ENCODE measurements at regions not wholly inside any gene's neighbourhood (a gene's known extent, or its start where the extent isn't known, plus 50 kb on each side); places are given as distances from the start of the nearest gene placed in this dataset.

DNA sequence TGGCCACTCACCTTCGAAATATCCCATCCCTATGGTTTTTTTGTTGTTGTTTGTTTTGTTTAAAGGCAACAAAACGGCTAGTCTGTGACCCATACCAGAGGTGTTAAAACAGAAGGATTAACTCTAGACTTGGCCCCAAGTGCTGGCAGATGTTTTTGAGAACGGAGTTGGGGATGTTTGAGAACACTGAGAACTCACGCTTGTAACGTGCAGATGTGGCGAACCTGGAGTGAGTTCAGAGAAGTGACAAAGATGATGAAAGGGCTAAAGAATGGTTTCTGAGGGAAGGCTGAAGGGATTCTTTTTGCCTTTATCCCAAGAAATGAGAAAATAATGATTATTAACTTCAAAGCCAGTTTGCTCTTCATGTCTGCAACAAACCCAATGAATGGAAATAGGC is 286.5 kb downstream of the ZNF608 start:
- DNase-seq = no peak

GRCh38 chr5:124457901-124458300 is 288.5 kb downstream of the ZNF608 start:
- DNase-seq = no peak

DNA sequence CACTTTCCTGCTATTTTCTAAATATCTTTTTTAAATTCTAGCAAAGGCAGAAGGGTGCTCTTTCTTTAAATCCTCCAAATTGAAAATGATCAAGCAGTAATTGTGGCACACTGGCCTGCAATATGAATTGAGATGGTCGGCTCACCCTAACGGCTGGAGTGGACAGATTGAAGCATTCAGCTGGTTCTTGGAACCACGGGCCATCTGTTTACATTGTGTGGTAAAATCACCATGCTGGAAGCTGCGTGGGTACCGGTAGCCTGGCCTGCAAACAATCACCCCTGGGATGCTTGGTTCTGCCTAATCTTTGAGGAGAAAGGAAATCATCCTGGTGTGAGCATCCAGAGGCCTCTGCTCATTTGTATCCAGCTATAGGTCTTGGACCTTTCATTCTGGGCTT is 289.3 kb downstream of the ZNF608 start:
- no peak for DNase-seq

DNA sequence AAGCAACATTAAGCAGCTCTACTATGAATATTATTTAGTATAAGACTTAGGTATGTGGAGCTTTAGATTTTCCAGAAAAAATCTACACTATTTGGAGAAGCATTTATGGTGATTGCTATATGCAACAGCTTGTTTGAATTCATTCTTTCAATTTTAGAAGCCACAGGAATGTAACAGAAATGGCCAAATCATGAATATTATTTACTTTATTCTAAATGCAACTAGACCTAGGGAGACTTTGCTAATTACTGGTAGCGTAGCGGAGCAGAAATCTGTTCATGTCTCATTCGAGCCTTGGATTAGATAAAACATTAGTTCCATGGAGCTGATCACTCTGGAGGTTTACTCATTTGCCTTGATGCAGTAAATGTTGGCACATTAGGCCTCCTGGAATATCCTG is 290.2 kb downstream of the ZNF608 start:
- no peak for DNase-seq

DNA sequence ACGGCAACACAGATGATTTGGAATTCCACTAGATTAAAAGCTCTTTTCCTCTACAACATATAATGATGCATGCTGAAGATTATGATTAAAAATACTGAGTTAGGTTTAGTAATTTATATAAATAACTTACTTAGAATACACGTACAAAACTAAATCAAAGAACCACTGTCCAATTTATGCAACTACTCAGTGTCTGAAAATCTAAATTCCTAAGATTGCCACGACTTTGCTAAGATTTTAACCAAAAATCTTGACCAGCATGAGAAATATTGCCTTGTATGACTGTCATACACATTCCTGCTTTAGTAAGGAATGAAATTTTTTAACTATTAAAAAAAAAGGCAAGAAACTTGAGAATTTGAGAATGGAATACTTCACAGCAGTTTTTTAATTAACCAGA is 292.4 kb downstream of the ZNF608 start:
- no peak for DNase-seq

DNA sequence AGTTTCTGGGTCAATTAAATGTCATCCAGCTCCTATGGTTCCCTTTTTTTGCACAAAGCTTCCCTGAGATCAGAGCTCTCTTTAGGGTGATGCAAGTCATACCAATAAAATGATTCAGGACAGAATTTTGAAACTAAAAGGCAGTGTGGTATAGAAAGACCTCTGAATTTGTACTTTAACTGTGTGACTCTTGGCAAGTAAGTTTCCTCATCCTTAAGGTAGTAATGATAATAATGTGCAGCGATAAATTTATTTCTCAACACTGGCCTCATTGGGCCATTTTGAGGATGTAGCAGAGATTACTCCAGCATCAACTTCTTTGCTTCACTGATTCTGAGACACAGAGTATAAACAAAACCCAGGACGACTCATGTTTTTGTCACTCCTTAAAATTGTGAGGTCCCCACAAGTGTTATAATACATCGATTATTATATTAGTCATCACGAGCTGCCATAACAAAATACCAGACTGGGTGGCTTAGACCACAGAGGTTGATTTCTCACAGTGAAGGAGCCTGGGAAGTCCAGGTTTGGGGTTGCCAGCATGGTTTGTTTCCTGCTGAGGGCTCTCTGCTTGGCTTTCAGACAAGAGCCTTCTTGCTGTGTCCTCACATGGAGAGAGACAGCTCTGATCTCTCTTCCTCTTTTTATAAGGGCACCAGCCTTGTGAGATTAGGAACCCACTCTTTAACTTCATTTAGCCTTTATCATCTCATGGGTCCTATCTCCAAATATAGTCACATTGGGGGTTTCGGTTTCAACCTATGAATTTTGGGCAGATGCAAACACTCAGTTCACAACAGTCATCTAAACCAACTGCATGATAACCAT is 293.0 kb downstream of the ZNF608 start:
- DNase-seq = no peak

DNA sequence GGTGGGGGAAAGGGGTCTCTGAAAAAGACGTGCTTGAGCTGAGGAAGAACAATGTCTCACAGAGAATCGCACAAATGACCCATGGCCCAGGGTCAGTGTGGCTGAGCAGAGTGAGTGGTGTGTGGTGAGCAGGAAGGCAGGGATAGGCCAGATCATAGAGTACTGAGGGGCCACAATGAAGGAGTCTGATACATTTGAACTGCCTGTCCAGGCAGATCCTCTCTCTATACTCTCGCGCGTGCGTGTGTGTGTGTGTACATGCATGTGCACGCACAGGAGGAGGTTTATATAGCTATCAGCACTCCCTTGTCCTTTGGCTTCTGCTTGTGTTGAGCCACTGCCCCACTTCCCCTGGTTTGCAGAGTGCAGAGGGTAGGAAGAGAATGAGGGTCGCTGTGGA is 294.0 kb downstream of the ZNF608 start:
- no peak for DNase-seq

DNA sequence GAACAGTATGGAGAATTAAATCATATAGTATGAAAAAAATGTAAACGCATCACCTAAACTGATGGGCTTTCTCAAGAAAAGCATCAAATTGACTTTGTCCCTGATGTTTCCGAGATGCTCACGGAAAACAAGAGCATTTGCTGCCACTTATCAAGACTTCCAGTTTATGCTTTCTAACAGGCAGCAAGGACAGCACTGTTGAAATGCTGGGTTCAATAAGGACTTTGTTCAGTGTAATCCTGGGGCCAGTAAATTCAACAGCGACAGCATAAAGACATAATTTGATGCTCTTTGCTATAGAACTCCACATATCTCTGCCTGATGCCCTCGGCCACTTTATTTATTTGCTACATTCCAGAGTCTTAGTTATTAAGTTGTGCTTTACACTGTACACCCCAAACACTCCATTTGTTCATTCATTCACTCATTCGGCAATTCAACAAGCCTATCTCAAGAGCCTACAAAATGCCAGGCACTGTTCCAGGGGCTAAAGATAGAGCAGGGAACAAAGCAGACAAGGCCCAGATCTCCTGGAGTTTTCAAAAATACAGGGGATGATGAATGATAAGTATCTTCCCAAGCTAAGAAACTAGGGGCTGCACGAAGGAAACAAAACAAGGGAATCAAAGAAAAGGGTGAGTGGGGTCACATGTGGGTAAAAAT is 294.6 kb downstream of the ZNF608 start:
- no peak for DNase-seq

DNA sequence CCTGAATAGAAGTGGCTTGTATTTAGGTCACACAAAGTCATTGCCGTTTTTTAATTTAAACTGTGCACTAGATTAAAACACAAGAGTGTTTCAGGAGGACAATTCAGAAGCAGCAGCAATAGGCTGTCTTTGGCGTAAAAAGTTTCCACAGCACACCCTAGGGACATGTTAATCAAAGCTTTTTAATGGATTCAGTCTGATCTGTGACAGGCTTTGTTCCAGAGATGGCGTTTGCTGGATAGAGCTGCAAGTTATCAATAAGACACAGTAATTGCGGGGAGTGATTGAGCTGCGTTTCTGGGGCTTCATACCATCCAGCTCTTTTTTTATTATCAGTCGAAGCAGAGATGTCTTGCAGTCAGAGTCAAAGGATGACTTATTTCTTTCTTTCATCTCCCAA is 300.3 kb downstream of the ZNF608 start:
- no peak for DNase-seq

DNA sequence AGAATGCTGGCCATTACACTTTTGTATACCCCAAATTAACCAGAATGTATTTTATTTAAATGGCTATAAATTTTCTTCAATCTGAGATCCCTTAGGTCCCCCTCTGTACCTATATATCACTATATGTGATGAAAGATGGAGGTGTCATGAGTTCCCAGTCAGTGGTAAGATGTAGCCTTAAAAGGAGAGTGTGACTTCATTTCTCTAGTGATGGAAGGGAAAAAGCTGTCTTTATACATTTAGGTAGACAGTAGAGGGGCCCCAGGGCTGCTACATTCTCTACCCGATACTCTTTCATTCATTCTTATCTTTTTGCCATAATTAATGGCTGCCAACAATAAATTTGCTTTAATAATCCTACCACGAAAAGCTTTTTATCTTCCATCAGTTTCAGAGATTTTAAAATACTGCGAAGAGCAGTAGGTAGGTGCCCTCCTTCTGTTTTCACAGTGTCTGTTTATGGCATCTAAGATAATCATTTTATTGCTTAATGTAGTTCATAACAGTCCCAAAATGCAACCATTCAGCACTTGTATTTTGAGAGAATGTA is 301.3 kb downstream of the ZNF608 start:
- DNase-seq = no peak

- no peak for DNase-seq
Measured at GRCh38 chr5:124444147-124444775, 302.2 kb downstream of the ZNF608 start.

GRCh38 chr5:124440471-124440870 is 306.0 kb downstream of the ZNF608 start:
- no peak for DNase-seq

DNA sequence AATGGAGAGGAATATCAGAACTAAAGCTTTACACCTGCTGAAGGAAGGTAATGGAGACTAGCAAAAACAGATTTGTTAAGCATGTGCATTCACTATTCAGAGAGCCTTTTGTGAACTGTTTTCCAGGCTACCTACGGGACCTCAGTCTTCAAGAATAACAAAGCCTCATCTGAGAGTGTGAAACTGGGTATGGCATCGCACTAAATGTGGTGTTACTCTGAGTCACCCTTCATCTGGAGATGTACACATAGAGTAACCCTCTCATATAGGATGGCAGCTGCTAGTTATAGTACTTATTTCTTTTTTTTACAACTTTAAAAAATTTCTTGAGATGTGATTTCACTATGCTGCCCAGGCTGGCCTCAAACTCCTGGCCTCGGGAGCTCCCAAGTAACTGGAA is 306.8 kb downstream of the ZNF608 start:
- DNase-seq = no peak

DNA sequence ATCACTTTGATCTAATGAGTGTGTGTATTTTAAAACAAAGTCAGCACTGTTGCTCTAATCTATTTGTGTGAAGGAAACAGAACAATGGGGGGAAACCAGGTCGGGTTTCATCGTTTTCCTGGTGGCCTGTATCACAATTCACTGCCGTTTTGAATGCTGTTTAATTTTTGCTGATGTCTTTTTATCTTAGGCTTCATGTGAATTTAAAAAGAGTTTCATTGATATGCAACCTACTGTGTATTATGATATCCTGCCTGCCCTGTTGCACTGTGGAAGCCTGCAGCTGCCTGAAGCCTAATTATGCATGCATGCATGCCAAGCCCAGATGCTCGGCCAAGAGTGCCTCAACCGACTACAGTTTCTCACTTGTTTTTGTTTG is 307.5 kb downstream of the ZNF608 start:
- no peak for DNase-seq

DNA sequence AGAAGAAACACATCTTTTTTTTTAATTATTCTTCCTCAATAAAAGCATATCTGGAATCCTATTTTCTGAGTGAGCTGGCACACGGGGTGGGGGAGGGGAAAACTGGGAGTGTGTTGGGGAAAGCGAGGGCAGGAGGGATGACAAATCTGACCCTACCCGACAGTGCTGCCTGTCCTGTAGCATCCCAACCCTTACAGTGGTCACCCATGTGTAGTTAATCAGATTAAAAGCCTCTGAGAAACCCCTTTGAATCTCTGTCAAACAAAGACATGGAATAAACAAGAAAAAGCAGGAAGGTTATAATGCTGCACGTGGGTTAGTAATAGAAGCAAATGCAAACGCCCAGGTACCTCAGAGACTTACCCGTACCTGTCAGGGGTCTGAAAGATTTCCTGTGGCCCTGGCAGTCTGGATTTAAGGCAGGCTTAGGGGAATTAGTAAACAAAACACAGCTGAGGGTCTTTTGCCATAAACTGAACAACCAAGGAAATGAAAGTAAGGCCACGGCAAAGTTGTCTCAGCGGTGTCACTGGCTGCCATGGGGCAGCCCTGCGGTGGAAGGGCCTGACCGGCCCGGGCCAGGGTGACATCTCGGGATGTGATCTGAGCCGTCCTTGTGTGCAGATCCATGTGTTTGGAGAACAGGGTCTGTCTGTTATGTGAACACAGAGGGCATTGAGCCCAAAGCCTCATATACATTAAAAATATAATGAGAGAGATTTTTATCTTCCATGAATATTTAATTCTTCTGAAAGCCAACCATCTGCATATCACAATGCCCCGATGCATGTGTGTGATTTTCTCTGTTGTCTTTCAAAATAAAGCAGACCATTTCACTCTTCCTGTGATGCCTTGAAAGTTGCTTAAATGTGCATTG is 308.2 kb downstream of the ZNF608 start:
- no peak for DNase-seq

DNA sequence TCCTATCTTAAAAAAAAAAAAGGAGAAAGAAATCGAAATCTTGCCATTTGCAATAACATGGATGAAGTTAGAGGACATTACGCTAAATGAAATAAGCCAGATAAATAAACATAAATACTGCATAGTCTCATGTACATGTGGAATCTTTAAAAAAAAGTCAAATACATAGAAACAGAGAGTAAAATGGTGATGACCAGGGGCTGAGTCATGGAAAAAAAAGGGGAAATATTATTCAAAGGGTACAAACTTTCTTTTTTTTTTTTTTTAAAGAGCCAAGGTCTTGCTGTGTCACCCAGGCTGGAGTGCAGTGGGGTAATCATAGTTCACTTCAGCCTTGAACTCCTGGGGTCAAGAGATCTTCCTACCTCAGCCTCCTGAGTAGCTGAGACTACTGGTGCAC is 310.1 kb downstream of the ZNF608 start:
- no peak for DNase-seq

GRCh38 chr5:124433170-124433569 is 313.3 kb downstream of the ZNF608 start:
- no peak for DNase-seq

DNA sequence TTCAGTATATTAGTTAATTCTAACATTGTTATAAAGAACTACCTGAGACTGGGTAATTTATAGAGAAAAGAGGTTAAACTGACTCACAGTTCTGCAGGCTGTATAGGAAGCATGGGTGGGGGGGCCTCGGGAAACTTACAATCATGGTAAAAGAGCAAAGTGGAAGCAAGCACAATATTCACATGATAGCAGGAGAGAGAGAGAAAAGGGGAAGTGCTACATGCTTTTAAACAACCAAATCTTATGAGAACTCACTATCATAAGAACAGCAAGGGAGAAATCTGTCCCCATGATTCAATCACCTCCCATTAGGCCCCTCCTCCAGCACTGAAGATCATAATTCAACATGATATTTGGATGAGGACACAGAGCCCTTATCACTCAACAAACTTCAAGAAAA is 324.9 kb downstream of the ZNF608 start:
- no peak for DNase-seq

- DNase-seq = no peak
Measured at GRCh38 chr5:124420952-124421351, 325.5 kb downstream of the ZNF608 start.

DNA sequence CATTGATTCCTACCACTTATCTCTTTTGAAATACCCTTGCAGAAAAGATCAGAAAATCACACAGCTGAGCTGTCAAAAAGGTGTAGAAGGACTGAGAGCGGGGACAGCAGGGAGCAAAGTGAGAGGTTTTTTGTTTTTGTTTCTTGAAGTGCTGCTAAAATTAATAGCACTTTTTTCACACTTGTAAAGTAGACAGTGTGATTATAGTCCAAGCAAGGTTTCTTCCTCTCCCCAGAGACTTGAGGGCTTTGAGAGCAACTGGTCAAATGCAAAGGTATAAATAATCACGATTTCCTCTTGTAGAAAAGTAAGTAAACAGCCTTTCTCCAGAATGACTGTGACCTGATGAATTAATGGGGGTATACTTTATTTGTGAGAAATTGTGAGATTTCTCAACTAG is 326.9 kb downstream of the ZNF608 start:
- DNase-seq = no peak

DNA sequence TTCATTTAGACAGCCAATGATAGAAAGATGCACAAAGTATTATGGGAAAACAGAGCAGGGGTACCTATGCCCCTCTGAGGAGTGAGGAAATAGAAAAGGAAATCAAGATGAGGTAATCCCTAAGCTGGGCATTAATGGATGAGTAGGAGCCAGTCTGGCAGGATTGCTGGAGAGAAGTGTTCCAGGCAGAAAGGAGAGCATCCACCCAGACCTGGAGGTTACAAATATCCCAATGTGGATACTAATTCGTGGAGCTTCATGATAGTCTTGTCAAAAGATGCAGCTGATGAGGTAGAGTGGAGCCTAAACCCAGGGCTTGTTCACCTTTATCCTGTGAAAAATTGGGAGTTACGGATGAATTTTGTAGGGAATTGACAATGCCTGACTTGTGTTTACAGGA is 328.0 kb downstream of the ZNF608 start:
- DNase-seq = no peak

DNA sequence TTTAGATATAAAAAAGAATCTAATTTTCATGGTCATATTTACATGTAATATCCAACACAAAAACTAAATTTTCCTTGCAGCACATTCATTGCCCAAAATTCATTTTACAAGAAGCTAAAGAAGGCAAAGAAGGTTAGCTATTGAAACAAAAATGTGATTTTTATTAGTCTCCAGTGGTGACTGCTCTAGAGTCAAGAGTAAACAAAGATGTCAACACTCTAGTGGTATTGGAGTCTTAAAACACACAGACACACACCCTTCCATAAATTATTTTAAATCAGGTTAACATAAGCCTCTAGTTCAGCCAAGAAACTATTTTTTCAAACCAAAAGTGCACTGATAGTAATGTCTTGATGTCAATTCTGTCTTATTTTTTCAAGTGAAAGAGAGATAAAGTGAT is 329.2 kb downstream of the ZNF608 start:
- DNase-seq = no peak

GRCh38 chr5:124416627-124417026 is 329.8 kb downstream of the ZNF608 start:
- DNase-seq = no peak
